HG03175 (cell line): ENCODE measurements at regions not wholly inside any gene's neighbourhood (a gene's known extent, or its start where the extent isn't known, plus 50 kb on each side); places are given as distances from the start of the nearest gene placed in this dataset.

Source experiments
- ATAC-seq: cut with Tn5 transposase; IDR thresholded peaks from one replicate; pipeline ENCODE4 v1.9.1; 2021; ENCODE audit warnings: mild to moderate bottlenecking, moderate library complexity; ENCODE audit not compliant: unreplicated experiment

- ATAC-seq = no peak
Measured at GRCh38 chr1:90092441-90092840, 97.5 kb downstream of the ZNF326 start.
